A673 (cell line): ENCODE measurements at regions not wholly inside any gene's neighbourhood (a gene's known extent, or its start where the extent isn't known, plus 50 kb on each side); places are given as distances from the start of the nearest gene placed in this dataset.

ENCODE experiments used
- EZH2 ChIP-seq: fragments of 200-600 bp; sonication (generic); IDR thresholded peaks from 2 replicates; pipeline ENCODE4 v1.6.1; 2017; ENCODE audit warnings: borderline replicate concordance, low read depth, mild to moderate bottlenecking, mixed read lengths, antibody characterized with exemption, low read length; ENCODE audit not compliant: poor library complexity, severe bottlenecking
- TF ChIP-seq, protein P1 (sequence below): fragments of 300-800, 200-600 bp; sonication (generic); conservative IDR thresholded peaks from 2 replicates; pipeline ENCODE4 v1.5.1; 2017; ENCODE audit warnings: low read depth, mild to moderate bottlenecking, antibody characterized with exemption, low read length, moderate library complexity, mixed read lengths

- TF ChIP-seq, protein P1, sequence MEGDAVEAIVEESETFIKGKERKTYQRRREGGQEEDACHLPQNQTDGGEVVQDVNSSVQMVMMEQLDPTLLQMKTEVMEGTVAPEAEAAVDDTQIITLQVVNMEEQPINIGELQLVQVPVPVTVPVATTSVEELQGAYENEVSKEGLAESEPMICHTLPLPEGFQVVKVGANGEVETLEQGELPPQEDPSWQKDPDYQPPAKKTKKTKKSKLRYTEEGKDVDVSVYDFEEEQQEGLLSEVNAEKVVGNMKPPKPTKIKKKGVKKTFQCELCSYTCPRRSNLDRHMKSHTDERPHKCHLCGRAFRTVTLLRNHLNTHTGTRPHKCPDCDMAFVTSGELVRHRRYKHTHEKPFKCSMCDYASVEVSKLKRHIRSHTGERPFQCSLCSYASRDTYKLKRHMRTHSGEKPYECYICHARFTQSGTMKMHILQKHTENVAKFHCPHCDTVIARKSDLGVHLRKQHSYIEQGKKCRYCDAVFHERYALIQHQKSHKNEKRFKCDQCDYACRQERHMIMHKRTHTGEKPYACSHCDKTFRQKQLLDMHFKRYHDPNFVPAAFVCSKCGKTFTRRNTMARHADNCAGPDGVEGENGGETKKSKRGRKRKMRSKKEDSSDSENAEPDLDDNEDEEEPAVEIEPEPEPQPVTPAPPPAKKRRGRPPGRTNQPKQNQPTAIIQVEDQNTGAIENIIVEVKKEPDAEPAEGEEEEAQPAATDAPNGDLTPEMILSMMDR, result no peak
- no peak for TF ChIP-seq EZH2
Measured at GRCh38 chr12:124415064-124415463, 120.2 kb downstream of the RFLNA start.
